ENCODE measurements at regions not wholly inside any gene's neighbourhood (a gene's known extent, or its start where the extent isn't known, plus 50 kb on each side); places are given as distances from the start of the nearest gene placed in this dataset.

- TF ChIP-seq USF2 (IDR thresholded peaks at IDR 0.05; ENCODE audit: low read depth, low read length) (no peak), USF2 (CRISPR knock-in tag; IDR thresholded peaks at IDR 0.05; ENCODE audit: borderline replicate concordance) (no peak), ZNF20 (CRISPR knock-in tag; IDR thresholded peaks at IDR 0.05) (no peak), PATZ1 (CRISPR knock-in tag; IDR thresholded peaks at IDR 0.05) (no peak)
These were observed 138.9 kb upstream of the BMPER start (continued) for GRCh38 chr7:33766405-33766804.

- no peak overlapping the region for H3K27ac ChIP-seq (ENCODE audit: extremely low read length, insufficient read depth, low read length)
- H3K9ac ChIP-seq (ENCODE audit: insufficient read depth, low read depth, low read length) = no peak overlapping the region
- in situ Hi-C loops (cut with HindIII; ENCODE audit: extremely low pct_ligation_motif_present, low pct_unique_long_range_greater_than_20kb) (no loop called here), intact Hi-C loops (cut with micrococcal nuclease; ENCODE audit: unreplicated experiment) (no loop called here)
- H2AFZ ChIP-seq (ENCODE audit: low read length) = no peak overlapping the region
- POLR2A ChIA-PET = no interaction called here
- no peak overlapping the region for H3K4me2 ChIP-seq (ENCODE audit: low read depth, low read length)
- ATAC-seq = no peak
- FAIRE-seq = no peak
- BruUV-seq (replicated peaks) = no TSS peak
- WGBS (ENCODE audit: low lambda C conversion rate) = 60% methylated on average over 1 of the region's 1 CpG
- H3K79me2 ChIP-seq (ENCODE audit: insufficient read depth, low read length) = no peaks in the 10 kb centered on the region
- TF ChIP-seq AGO2 (optimal IDR thresholded peaks at IDR 0.05; ENCODE audit: low read depth, low read length) (no peak), RNF2 (conservative IDR thresholded peaks at IDR 0.05; ENCODE audit: low read depth) (no peak), AGO1 (IDR thresholded peaks at IDR 0.05; ENCODE audit: low read depth, low read length, poor library complexity, severe bottlenecking) (no peak), TGIF2 (CRISPR knock-in tag; IDR thresholded peaks at IDR 0.05) (no peak), ZNF468 (CRISPR knock-in tag; IDR thresholded peaks at IDR 0.05) (no peak), GFI1 (CRISPR knock-in tag; IDR thresholded peaks at IDR 0.05; ENCODE audit: borderline replicate concordance) (no peak), ZSCAN5A (CRISPR knock-in tag; IDR thresholded peaks at IDR 0.05; ENCODE audit: borderline replicate concordance) (no peak), ONECUT2 (CRISPR knock-in tag; IDR thresholded peaks at IDR 0.05) (no peak), MXD1 (CRISPR knock-in tag; IDR thresholded peaks at IDR 0.05) (no peak)
- no peak overlapping the region for H3K4me3 ChIP-seq (replicated peaks in 1 of 3; ENCODE audit: insufficient read depth in 1 of 3, low read depth in 2 of 3, low read length in 3 of 3)
- no peak for DNase-seq (ENCODE audit: low spot score)
- no peaks in the 10 kb centered on the region for H4K20me1 ChIP-seq (ENCODE audit: insufficient read depth, low read length)
- H3K27me3 ChIP-seq (ENCODE audit: control insufficient read depth in 1 of 2, insufficient read depth in 2 of 2, low read length in 2 of 2) = 0 out of 5 replicates have a peak, but pooled peaks cover 0 to 2% of the 10 kb centered on the region in 2 experiments
- CTCF ChIA-PET (ENCODE audit: low intra/inter-chr PET ratio, low total read pairs) = no interaction called here
- H3K36me3 ChIP-seq (replicated peaks in 1 of 2; ENCODE audit: control insufficient read depth in 1 of 2, insufficient read depth in 2 of 2, low read length in 2 of 2) = no peaks in the 10 kb centered on the region
- no peaks in the 10 kb centered on the region for H3K9me3 ChIP-seq (ENCODE audit: low read length)
- peaks cover 3% of the 10 kb centered on the region for H3K4me1 ChIP-seq (ENCODE audit: insufficient read depth, low read length)
These were observed 135.4 kb upstream of the BMPER start for GRCh38 chr7:33769930-33770329.

Data from HepG2 (cell line).